Neural cell (in vitro differentiated cells): ENCODE measurements at regions not wholly inside any gene's neighbourhood (a gene's known extent, or its start where the extent isn't known, plus 50 kb on each side); places are given as distances from the start of the nearest gene placed in this dataset.

Source experiments
- EP300 ChIP-seq: fragments of 450-650 bp; conservative IDR thresholded peaks from 2 replicates; pipeline ENCODE4 v1.6.1; 2014; ENCODE audit warnings: antibody characterized with exemption, mild to moderate bottlenecking, moderate library complexity; ENCODE audit not compliant: poor library complexity, severe bottlenecking
- EZH2 ChIP-seq: fragments of 200-600, 300-800 bp; shearing (Covaris generic), sonication (generic); IDR thresholded peaks from 2 replicates; pipeline ENCODE4 v1.6.1; 2014; ENCODE audit warnings: antibody characterized with exemption, low read length, borderline replicate concordance, mild to moderate bottlenecking; ENCODE audit not compliant: insufficient read depth, poor library complexity, severe bottlenecking
- RAD21 ChIP-seq: fragments of 450-650 bp; conservative IDR thresholded peaks from 2 replicates; pipeline ENCODE4 v1.6.1; 2014; ENCODE audit warnings: antibody characterized with exemption, mild to moderate bottlenecking, moderate library complexity
- SMC3 ChIP-seq: fragments of 450-650 bp; conservative IDR thresholded peaks from 2 replicates; pipeline ENCODE4 v1.6.1; 2014; ENCODE audit warnings: antibody characterized with exemption, mild to moderate bottlenecking, moderate library complexity; ENCODE audit not compliant: poor library complexity
- TAF1 ChIP-seq: IDR thresholded peaks from 2 replicates; pipeline ENCODE4 v1.6.1; 2012; ENCODE audit warnings: low read depth
- TF ChIP-seq, protein P1 (sequence below): fragments of 450-650 bp; IDR thresholded peaks from 2 replicates; pipeline ENCODE4 v1.5.1; 2014; ENCODE audit warnings: antibody characterized with exemption, mild to moderate bottlenecking, moderate library complexity; ENCODE audit not compliant: poor library complexity, severe bottlenecking

DNA sequence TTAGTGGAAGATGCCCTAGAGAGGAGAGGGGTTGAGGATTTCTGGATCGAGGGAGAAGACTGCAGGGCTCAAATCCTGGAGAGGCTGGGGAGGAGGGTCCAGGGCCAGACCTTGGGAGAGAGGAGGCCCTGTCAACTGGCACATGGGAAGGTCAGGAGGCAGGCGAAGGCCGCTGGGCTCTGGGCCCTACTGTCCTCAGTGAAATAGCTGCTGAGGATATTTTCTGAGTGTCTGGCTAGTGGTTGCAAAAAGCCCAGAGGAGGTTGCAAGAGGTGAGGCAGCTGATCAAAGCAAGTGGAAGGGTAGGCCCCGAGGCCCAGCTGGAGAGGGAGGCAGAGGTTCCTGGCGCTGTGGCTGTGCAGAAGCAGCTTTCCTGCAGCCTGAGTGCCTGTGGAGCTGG, 103.4 kb upstream of the MLN start:
- TF ChIP-seq, protein P1, sequence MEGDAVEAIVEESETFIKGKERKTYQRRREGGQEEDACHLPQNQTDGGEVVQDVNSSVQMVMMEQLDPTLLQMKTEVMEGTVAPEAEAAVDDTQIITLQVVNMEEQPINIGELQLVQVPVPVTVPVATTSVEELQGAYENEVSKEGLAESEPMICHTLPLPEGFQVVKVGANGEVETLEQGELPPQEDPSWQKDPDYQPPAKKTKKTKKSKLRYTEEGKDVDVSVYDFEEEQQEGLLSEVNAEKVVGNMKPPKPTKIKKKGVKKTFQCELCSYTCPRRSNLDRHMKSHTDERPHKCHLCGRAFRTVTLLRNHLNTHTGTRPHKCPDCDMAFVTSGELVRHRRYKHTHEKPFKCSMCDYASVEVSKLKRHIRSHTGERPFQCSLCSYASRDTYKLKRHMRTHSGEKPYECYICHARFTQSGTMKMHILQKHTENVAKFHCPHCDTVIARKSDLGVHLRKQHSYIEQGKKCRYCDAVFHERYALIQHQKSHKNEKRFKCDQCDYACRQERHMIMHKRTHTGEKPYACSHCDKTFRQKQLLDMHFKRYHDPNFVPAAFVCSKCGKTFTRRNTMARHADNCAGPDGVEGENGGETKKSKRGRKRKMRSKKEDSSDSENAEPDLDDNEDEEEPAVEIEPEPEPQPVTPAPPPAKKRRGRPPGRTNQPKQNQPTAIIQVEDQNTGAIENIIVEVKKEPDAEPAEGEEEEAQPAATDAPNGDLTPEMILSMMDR: no peak
- TF ChIP-seq EZH2: no peak
- no peak for TF ChIP-seq RAD21
- no peak for TF ChIP-seq SMC3
- no peak for TF ChIP-seq TAF1
- TF ChIP-seq EP300: no peak
